ENCODE measurements at regions not wholly inside any gene's neighbourhood (a gene's known extent, or its start where the extent isn't known, plus 50 kb on each side); places are given as distances from the start of the nearest gene placed in this dataset.

- Histone ChIP-seq H3K9ac (ENCODE audit: extremely low read depth, insufficient read length, low read length) (no peak overlapping the region), H3K79me1 (ENCODE audit: insufficient read depth, low read depth, low read length, poor library complexity, severe bottlenecking) (no peaks in the 10 kb centered on the region)
Observed at GRCh38 chr6:5936631-5937030, 70.1 kb downstream of the NRN1 start.

More at GRCh38 chr6:5936631-5937030, 70.1 kb downstream of the NRN1 start:
- no peak overlapping the region for H3K27ac ChIP-seq (ENCODE audit: insufficient read length, low read depth, low read length)
- no peaks in the 10 kb centered on the region for H4K20me1 ChIP-seq (ENCODE audit: control insufficient read depth, insufficient read depth, insufficient read length)
- H3K23ac ChIP-seq (ENCODE audit: insufficient read length, low read depth, low read length), result no peak overlapping the region
- H3K27me3 ChIP-seq (ENCODE audit: insufficient read depth, low read length), result no peaks in the 10 kb centered on the region
- no peak overlapping the region for H3K4me3 Mint-ChIP-seq
- no peak overlapping the region for H2BK20ac ChIP-seq (ENCODE audit: low read depth, low read length, poor library complexity, severe bottlenecking)
- H3K23me2 ChIP-seq (ENCODE audit: insufficient read length, low read depth, low read length, poor library complexity, severe bottlenecking), result no peaks in the 10 kb centered on the region
- no peak overlapping the region for H4K5ac ChIP-seq (ENCODE audit: insufficient read length, low read depth, low read length)
- H2AK5ac ChIP-seq (ENCODE audit: insufficient read length, low read length), result no peak overlapping the region
- H3K27ac Mint-ChIP-seq, result no peak overlapping the region
- no peak for TF ChIP-seq CTCF (conservative IDR thresholded peaks at IDR 0.05)
- no peak overlapping the region for H3K18ac ChIP-seq (ENCODE audit: insufficient read length, low read depth, low read length)
- no peak overlapping the region for H2BK12ac ChIP-seq (ENCODE audit: insufficient read length, low read depth, low read length)
- H4K8ac ChIP-seq (replicated peaks; ENCODE audit: insufficient read length, low read depth, low read length), result no peak overlapping the region
- peaks cover 0 to 11% (median 0%) of the 10 kb centered on the region in 3 experiments; a peak in 3 of 7 replicates for H3K36me3 Mint-ChIP-seq (ENCODE audit: insufficient read depth in 1 of 3, low read depth in 3 of 3)
- H4K91ac ChIP-seq (ENCODE audit: insufficient read length, low read depth, low read length), result no peak overlapping the region
- H2AFZ ChIP-seq (ENCODE audit: low read length), result no peak overlapping the region
- no peak overlapping the region for H3K4me2 ChIP-seq (ENCODE audit: insufficient read depth, insufficient read length, low read length)
- H3K4ac ChIP-seq (ENCODE audit: low read depth, low read length), result no peak overlapping the region
- H3T11ph ChIP-seq (ENCODE audit: low read length), result no peak overlapping the region
- 0 out of 4 replicates have a peak, but pooled peaks cover 0 to 4% of the 10 kb centered on the region in 2 experiments for H3K4me1 Mint-ChIP-seq
- H3K27me3 Mint-ChIP-seq (ENCODE audit: low read depth), result peaks cover 10% of the 10 kb centered on the region
- H3K79me2 ChIP-seq (ENCODE audit: insufficient read depth, low read length), result no peaks in the 10 kb centered on the region
- H2BK5ac ChIP-seq (ENCODE audit: insufficient read length, low read length), result no peak overlapping the region
- WGBS (ENCODE audit: extremely low coverage, insufficient read length, low lambda C conversion rate), result no CpG with 5 or more reads among the region's 8 CpGs
- no peak for DNase-seq
- no peaks in the 10 kb centered on the region for H3K4me1 ChIP-seq (ENCODE audit: insufficient read depth, low read length)
- no peaks in the 10 kb centered on the region for H3K9me3 ChIP-seq (ENCODE audit: control insufficient read depth, low read depth, low read length)
- no peak overlapping the region for H3K14ac ChIP-seq (ENCODE audit: insufficient read depth, low read length)
- no peak overlapping the region for H2BK15ac ChIP-seq (ENCODE audit: low read depth, low read length)
- H2BK120ac ChIP-seq (ENCODE audit: low read depth, low read length, poor library complexity, severe bottlenecking), result no peak overlapping the region
- peaks cover 6 to 8% of the 10 kb centered on the region in 2 experiments; a peak in 3 of 5 replicates for H3K9me3 Mint-ChIP-seq
- H3K56ac ChIP-seq (ENCODE audit: insufficient read length, low read depth, low read length), result no peak overlapping the region
